ENCODE measurements at regions not wholly inside any gene's neighbourhood (a gene's known extent, or its start where the extent isn't known, plus 50 kb on each side); places are given as distances from the start of the nearest gene placed in this dataset.
"Not testable (repeated sequence)": the region's sequence is repeated elsewhere in the genome, so short reads cannot be mapped to it uniquely, and the experiment has no call there.

- DNase-seq (ENCODE audit: extremely low read depth in 1 of 2, low read depth in 1 of 2): no peak
Measured at GRCh38 chr4:64016893-64017292, 392.4 kb downstream of the TECRL start.

GRCh38 chr4:64014647-64015046 is 394.6 kb downstream of the TECRL start:
- DNase-seq (ENCODE audit: extremely low read depth in 1 of 2, low read depth in 1 of 2): no peak

- no peak for DNase-seq (ENCODE audit: extremely low read depth in 1 of 2, low read depth in 1 of 2)
Measured at GRCh38 chr4:64001229-64001898, 407.9 kb downstream of the TECRL start.

- no peak for DNase-seq (ENCODE audit: extremely low read depth in 1 of 2, low read depth in 1 of 2)
Measured at GRCh38 chr4:64000241-64000640, 409.0 kb downstream of the TECRL start.

- DNase-seq (ENCODE audit: extremely low read depth in 1 of 2, low read depth in 1 of 2): no peak
Measured at GRCh38 chr4:63986253-63986652, 423.0 kb downstream of the TECRL start.

- no peak for DNase-seq (ENCODE audit: extremely low read depth in 1 of 2, low read depth in 1 of 2)
Measured at GRCh38 chr4:63983224-63983623, 426.0 kb downstream of the TECRL start.

GRCh38 chr4:63965875-63966274 is 443.4 kb downstream of the TECRL start:
- DNase-seq (ENCODE audit: extremely low read depth in 1 of 2, low read depth in 1 of 2): no peak

GRCh38 chr4:63942706-63943286 is 466.5 kb downstream of the TECRL start:
- not testable (repeated sequence) for DNase-seq (ENCODE audit: extremely low read depth in 1 of 2, low read depth in 1 of 2)

GRCh38 chr4:63937961-63938360 is 471.3 kb downstream of the TECRL start:
- no peak for DNase-seq (ENCODE audit: extremely low read depth in 1 of 2, low read depth in 1 of 2)

GRCh38 chr4:63922146-63922545 is 487.1 kb downstream of the TECRL start:
- DNase-seq (ENCODE audit: extremely low read depth in 1 of 2, low read depth in 1 of 2): no peak

- DNase-seq (ENCODE audit: extremely low read depth in 1 of 2, low read depth in 1 of 2): no peak
Measured at GRCh38 chr4:63921561-63921960, 487.7 kb downstream of the TECRL start.

- no peak for DNase-seq (ENCODE audit: extremely low read depth in 1 of 2, low read depth in 1 of 2)
Measured at GRCh38 chr4:63919636-63920365, 489.4 kb downstream of the TECRL start.

- DNase-seq (ENCODE audit: extremely low read depth in 1 of 2, low read depth in 1 of 2): no peak
Measured at GRCh38 chr4:63906660-63907183, 502.5 kb downstream of the TECRL start.

GRCh38 chr4:63904201-63904600 is 505.0 kb downstream of the TECRL start:
- DNase-seq (ENCODE audit: extremely low read depth in 1 of 2, low read depth in 1 of 2): no peak

- DNase-seq (ENCODE audit: extremely low read depth in 1 of 2, low read depth in 1 of 2): no peak
Measured at GRCh38 chr4:63901304-63901703, 507.9 kb downstream of the TECRL start.

GRCh38 chr4:63898961-63899360 is 510.3 kb downstream of the TECRL start:
- no peak for DNase-seq (ENCODE audit: extremely low read depth in 1 of 2, low read depth in 1 of 2)

GRCh38 chr4:63894161-63894560 is 515.1 kb downstream of the TECRL start:
- DNase-seq (ENCODE audit: extremely low read depth in 1 of 2, low read depth in 1 of 2): no peak

GRCh38 chr4:63869370-63869769 is 539.9 kb downstream of the TECRL start:
- DNase-seq (ENCODE audit: extremely low read depth in 1 of 2, low read depth in 1 of 2): no peak

- no peak for DNase-seq (ENCODE audit: extremely low read depth in 1 of 2, low read depth in 1 of 2)
Measured at GRCh38 chr4:63851496-63851895, 557.8 kb downstream of the TECRL start.

- DNase-seq (ENCODE audit: extremely low read depth in 1 of 2, low read depth in 1 of 2): no peak
Measured at GRCh38 chr4:63841266-63841665, 568.0 kb downstream of the TECRL start.

GRCh38 chr4:63831590-63832155 is 577.6 kb downstream of the TECRL start:
- no peak for DNase-seq (ENCODE audit: extremely low read depth in 1 of 2, low read depth in 1 of 2)

All from stimulated activated CD8-positive, alpha-beta memory T cell treated with anti-CD3 and anti-CD28 coated beads, Interleukin-7, amount 100 ng/mL, for 48 hours (primary cell).